ENCODE measurements at regions not wholly inside any gene's neighbourhood (a gene's known extent, or its start where the extent isn't known, plus 50 kb on each side); places are given as distances from the start of the nearest gene placed in this dataset.
"Not testable (repeated sequence)": the region's sequence is repeated elsewhere in the genome, so short reads cannot be mapped to it uniquely, and the experiment has no call there.

DNA sequence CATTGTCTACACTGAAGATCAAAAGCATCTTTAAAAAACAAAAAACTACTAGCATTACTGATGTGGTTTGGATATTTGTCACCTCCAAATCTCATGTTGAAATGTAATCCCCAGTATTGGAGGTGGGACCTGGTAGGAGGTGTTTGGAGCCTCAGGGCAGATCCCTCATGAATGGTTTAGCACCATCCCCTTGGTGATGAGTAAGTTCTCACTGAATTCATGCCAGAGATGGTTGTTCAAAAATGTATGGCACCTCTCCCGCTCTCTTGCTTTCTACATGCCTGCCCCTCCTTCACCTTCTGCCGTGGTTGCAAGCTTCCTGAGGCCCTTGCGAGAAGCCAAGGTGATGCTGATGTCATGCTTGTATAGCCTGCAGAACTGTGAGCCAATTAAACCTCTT lies 136.6 kb upstream of the FHIT start:
- no TSS peak for BruUV-seq (replicated peaks)
- DNase-seq (ENCODE audit: unreplicated experiment) = peak; percentile 78

DNA sequence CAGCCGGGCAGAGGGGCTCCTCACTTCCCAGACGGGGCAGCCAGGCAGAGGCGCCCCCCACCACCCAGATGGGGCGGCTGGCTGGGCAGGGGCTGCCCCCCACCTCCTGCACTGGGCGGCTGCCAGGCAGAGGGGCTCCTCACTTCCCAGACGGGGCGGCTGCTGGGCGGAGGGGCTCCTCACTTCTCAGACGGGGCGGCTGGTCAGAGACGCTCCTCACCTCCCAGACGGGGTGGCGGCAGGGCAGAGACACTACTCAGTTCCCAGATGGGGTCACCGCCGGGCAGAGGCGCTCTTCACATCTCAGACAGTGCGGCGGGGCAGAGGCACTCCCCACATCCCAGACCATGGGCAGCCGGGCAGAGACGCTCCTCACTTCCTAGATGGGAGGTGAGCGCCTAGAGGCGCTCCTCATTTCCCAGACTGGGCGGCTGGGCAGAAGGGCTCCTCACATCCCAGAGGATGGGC lies 142.3 kb upstream of the FHIT start:
- H3K4me3 Mint-ChIP-seq (ENCODE audit: unreplicated experiment); POLR2A ChIA-PET; BruUV-seq (replicated peaks); H3K27ac Mint-ChIP-seq (ENCODE audit: low read depth, unreplicated experiment); intact Hi-C loops (cut with micrococcal nuclease); H3K27me3 Mint-ChIP-seq (ENCODE audit: insufficient read depth, unreplicated experiment); CTCF ChIA-PET; H3K4me1 Mint-ChIP-seq (ENCODE audit: insufficient read depth, unreplicated experiment); DNase-seq (ENCODE audit: unreplicated experiment); H3K36me3 Mint-ChIP-seq (ENCODE audit: insufficient read depth, unreplicated experiment): not testable (repeated sequence)
- peaks cover 24% of the 10 kb centered on the region for H3K9me3 Mint-ChIP-seq (ENCODE audit: unreplicated experiment)

More for the DNA sequence above, 136.6 kb upstream of the FHIT start:
- TF ChIP-seq, protein P1, sequence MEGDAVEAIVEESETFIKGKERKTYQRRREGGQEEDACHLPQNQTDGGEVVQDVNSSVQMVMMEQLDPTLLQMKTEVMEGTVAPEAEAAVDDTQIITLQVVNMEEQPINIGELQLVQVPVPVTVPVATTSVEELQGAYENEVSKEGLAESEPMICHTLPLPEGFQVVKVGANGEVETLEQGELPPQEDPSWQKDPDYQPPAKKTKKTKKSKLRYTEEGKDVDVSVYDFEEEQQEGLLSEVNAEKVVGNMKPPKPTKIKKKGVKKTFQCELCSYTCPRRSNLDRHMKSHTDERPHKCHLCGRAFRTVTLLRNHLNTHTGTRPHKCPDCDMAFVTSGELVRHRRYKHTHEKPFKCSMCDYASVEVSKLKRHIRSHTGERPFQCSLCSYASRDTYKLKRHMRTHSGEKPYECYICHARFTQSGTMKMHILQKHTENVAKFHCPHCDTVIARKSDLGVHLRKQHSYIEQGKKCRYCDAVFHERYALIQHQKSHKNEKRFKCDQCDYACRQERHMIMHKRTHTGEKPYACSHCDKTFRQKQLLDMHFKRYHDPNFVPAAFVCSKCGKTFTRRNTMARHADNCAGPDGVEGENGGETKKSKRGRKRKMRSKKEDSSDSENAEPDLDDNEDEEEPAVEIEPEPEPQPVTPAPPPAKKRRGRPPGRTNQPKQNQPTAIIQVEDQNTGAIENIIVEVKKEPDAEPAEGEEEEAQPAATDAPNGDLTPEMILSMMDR (IDR thresholded peaks at IDR 0.05; ENCODE audit: unreplicated experiment) = no peak
- intact Hi-C loops (cut with micrococcal nuclease) = no loop called here
- Mint-ChIP-seq H3K27me3 (ENCODE audit: insufficient read depth, unreplicated experiment) (peaks cover 12% of the 10 kb centered on the region), H3K36me3 (ENCODE audit: insufficient read depth, unreplicated experiment) (no peaks in the 10 kb centered on the region), H3K27ac (ENCODE audit: low read depth, unreplicated experiment) (no peak overlapping the region), H3K9me3 (ENCODE audit: unreplicated experiment) (peaks cover 13% of the 10 kb centered on the region), H3K4me1 (ENCODE audit: insufficient read depth, unreplicated experiment) (peaks cover 8% of the 10 kb centered on the region), H3K4me3 (ENCODE audit: unreplicated experiment) (no peak overlapping the region)
- POLR2A ChIA-PET = no interaction called here
- CTCF ChIA-PET = interaction anchor here (0.5 kb wide), 1 partner anchor 143 kb away, joined by 4 read pairs; no protein-coding TSS in a partner anchor

DNA sequence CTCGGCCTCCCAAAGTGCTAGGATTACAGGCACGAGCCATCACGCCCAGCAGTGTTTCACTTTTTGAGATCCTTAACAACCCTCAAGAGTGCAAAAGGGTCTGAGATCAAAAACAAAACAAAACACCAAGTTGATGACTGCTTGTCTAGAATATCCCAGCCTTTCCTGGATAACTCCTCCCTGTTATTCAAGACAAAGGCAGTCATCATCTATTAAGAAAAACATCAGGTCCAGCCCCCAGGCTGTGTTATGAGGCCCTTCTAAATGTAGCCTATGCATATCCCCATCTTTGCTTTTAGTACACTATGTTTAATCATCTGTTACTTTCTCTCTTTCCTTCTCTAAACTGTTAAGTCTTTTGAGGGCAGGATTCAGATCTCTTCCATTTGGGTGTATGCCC lies 150.1 kb upstream of the FHIT start:
- H3K36me3 Mint-ChIP-seq (ENCODE audit: insufficient read depth, unreplicated experiment) = no peaks in the 10 kb centered on the region
- no TSS peak for BruUV-seq (replicated peaks)
- DNase-seq (ENCODE audit: unreplicated experiment) = no peak
- intact Hi-C loops (cut with micrococcal nuclease) = no loop called here
- no peaks in the 10 kb centered on the region for H3K27me3 Mint-ChIP-seq (ENCODE audit: insufficient read depth, unreplicated experiment)
- TF ChIP-seq, protein P1 (IDR thresholded peaks at IDR 0.05; ENCODE audit: unreplicated experiment) = no peak
- POLR2A ChIA-PET = no interaction called here
- CTCF ChIA-PET = no interaction called here
- no peaks in the 10 kb centered on the region for H3K4me1 Mint-ChIP-seq (ENCODE audit: insufficient read depth, unreplicated experiment)
- peaks cover 3% of the 10 kb centered on the region for H3K9me3 Mint-ChIP-seq (ENCODE audit: unreplicated experiment)
- no peak overlapping the region for H3K4me3 Mint-ChIP-seq (ENCODE audit: unreplicated experiment)
- no peak overlapping the region for H3K27ac Mint-ChIP-seq (ENCODE audit: low read depth, unreplicated experiment)

DNA sequence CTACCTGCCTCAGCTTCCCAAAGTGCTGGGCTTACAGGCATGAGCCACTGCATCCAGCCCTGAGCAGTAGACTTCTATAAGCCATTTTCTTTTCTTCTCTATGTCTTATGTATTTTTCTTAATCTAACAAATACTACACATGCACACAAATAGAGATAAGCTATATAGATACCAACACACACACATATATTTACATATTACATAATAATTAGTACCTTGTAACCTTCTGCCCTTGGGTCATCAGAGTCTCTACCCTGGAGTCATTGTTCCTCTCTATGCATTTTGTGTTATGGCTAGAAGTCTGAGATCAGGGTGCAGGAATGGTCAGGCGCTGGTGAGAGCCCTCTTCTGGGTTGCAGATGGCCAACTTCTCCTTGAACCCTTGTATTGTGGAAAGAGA lies 154.0 kb upstream of the PTPRG start:
- no peak overlapping the region for H3K27ac Mint-ChIP-seq (ENCODE audit: low read depth, unreplicated experiment)
- no TSS peak for BruUV-seq (replicated peaks)
- H3K27me3 Mint-ChIP-seq (ENCODE audit: insufficient read depth, unreplicated experiment) = no peaks in the 10 kb centered on the region
- TF ChIP-seq, protein P1 (IDR thresholded peaks at IDR 0.05; ENCODE audit: unreplicated experiment) = no peak
- CTCF ChIA-PET = no interaction called here
- intact Hi-C loops (cut with micrococcal nuclease) = no loop called here
- no peaks in the 10 kb centered on the region for H3K4me1 Mint-ChIP-seq (ENCODE audit: insufficient read depth, unreplicated experiment)
- no peak overlapping the region for H3K4me3 Mint-ChIP-seq (ENCODE audit: unreplicated experiment)
- POLR2A ChIA-PET = no interaction called here
- H3K9me3 Mint-ChIP-seq (ENCODE audit: unreplicated experiment) = no peaks in the 10 kb centered on the region
- no peak for DNase-seq (ENCODE audit: unreplicated experiment)
- H3K36me3 Mint-ChIP-seq (ENCODE audit: insufficient read depth, unreplicated experiment) = peaks cover 6% of the 10 kb centered on the region

DNA sequence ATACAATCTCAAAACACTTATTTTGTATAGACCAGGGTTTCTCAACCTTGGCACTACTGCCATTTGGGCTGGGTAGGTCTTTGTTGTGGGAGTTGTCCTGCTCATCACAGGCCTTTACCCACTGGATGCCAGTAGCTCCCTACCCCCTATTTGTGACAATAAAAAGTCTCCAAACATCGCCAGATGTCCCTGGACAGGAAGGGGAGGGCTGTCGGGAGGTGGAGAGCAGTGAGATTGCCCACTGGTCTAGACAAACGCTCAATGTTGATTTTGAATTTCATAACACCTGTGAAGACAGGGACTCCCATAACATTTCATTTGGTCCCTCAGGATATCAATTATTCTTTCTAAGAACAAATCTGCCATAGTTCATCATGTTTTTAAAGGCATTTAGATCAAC lies 151.7 kb upstream of the PTPRG start:
- CTCF ChIA-PET = interaction anchor here (0.7 kb wide), 1 partner anchor 14 kb away, joined by 3 read pairs; no protein-coding TSS in a partner anchor
- intact Hi-C loops (cut with micrococcal nuclease) = no loop called here
- no peaks in the 10 kb centered on the region for H3K4me1 Mint-ChIP-seq (ENCODE audit: insufficient read depth, unreplicated experiment)
- H3K9me3 Mint-ChIP-seq (ENCODE audit: unreplicated experiment) = no peaks in the 10 kb centered on the region
- H3K36me3 Mint-ChIP-seq (ENCODE audit: insufficient read depth, unreplicated experiment) = peaks cover 6% of the 10 kb centered on the region
- H3K27me3 Mint-ChIP-seq (ENCODE audit: insufficient read depth, unreplicated experiment) = no peaks in the 10 kb centered on the region
- BruUV-seq (replicated peaks) = no TSS peak
- POLR2A ChIA-PET = no interaction called here
- TF ChIP-seq, protein P1 (IDR thresholded peaks at IDR 0.05; ENCODE audit: unreplicated experiment) = no peak
- no peak for DNase-seq (ENCODE audit: unreplicated experiment)
- H3K4me3 Mint-ChIP-seq (ENCODE audit: unreplicated experiment) = no peak overlapping the region
- H3K27ac Mint-ChIP-seq (ENCODE audit: low read depth, unreplicated experiment) = no peak overlapping the region

DNA sequence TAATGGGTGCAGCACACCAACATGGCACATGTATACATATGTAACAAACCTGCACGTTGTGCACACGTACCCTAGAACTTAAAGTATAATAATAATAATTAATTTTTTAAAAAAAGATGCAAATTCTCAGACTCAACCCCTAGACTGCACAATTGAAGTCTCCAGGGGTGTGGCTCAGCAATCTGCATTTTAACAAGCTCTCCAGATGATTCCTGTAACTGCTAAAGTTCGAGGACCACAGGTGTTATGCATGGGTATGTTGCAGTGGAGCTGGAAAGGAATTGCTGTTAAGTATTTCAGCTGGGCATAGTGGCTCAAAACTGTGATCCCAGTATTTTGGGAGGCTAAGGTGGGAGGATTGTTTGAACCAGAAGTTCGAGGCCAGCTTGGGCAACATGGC lies 151.0 kb upstream of the PTPRG start:
- H3K36me3 Mint-ChIP-seq (ENCODE audit: insufficient read depth, unreplicated experiment); H3K9me3 Mint-ChIP-seq (ENCODE audit: unreplicated experiment); H3K4me1 Mint-ChIP-seq (ENCODE audit: insufficient read depth, unreplicated experiment); POLR2A ChIA-PET; intact Hi-C loops (cut with micrococcal nuclease); BruUV-seq (replicated peaks); H3K27me3 Mint-ChIP-seq (ENCODE audit: insufficient read depth, unreplicated experiment); DNase-seq (ENCODE audit: unreplicated experiment); H3K27ac Mint-ChIP-seq (ENCODE audit: low read depth, unreplicated experiment); H3K4me3 Mint-ChIP-seq (ENCODE audit: unreplicated experiment): not testable (repeated sequence)
- CTCF ChIA-PET = interaction anchor here (0.7 kb wide), 1 partner anchor 15 kb away, joined by 3 read pairs; no protein-coding TSS in a partner anchor

All from MCF 10A (cell line).